ENCODE measurements at regions not wholly inside any gene's neighbourhood (a gene's known extent, or its start where the extent isn't known, plus 50 kb on each side); places are given as distances from the start of the nearest gene placed in this dataset.

GRCh38 chr11:126115816-126116331 is 53.2 kb upstream of the CDON start:
- 95% methylated on average over 13 of the region's 14 CpGs for WGBS (ENCODE audit: insufficient coverage)
- CTCF ChIA-PET, result interaction anchor here (1.3 to 1.6 kb wide), 2 partner anchors 13 to 78 kb away, joined by 3 read pairs; no protein-coding TSS in a partner anchor

DNA sequence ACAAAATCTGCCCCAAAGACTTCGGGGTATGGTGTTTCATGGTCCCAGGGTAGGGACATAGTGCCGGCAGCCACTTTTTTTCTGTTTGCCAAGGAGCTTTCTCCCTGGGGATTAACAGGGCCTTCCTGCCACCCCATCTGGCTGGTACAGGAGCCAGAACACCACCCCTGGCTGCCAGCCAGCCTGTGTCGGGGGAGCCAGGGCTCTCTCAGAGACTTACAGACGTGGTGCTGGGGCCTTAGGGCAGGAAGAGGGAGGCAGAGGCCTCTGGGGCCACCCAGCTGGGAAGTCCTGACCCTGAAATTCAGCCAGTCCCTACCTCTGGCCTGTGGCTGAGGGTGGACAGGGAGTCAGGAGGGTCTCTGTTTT is 52.4 kb upstream of the CDON start:
- H3K36me3 ChIP-seq (ENCODE audit: control insufficient read depth in 4 of 4, insufficient read depth in 4 of 4, low read length in 3 of 4), result no peaks in the 10 kb centered on the region
- peaks cover 0 to 9% (median 0%) of the 10 kb centered on the region in 5 experiments for H3K27me3 ChIP-seq (replicated peaks in 2 of 5; ENCODE audit: control insufficient read depth in 4 of 5, insufficient read depth in 5 of 5, low read length in 4 of 5)
- CTCF ChIA-PET, result no interaction called here
- WGBS (ENCODE audit: insufficient coverage), result 100% methylated on average over 2 of the region's 4 CpGs
- POLR2A ChIA-PET, result no interaction called here
- peak in 2 of 3 donors; percentile 7 to 14 for DNase-seq
- no peaks in the 10 kb centered on the region for H3K4me1 ChIP-seq (ENCODE audit: control extremely low read depth in 1 of 4, control insufficient read depth in 4 of 4, insufficient read depth in 4 of 4, low read length in 3 of 4)
- no peak overlapping the region for H3K4me3 ChIP-seq (ENCODE audit: control insufficient read depth in 1 of 7, extremely low read depth in 1 of 7, insufficient read depth in 4 of 7, low read depth in 2 of 7, low read length in 6 of 7)
- no peak overlapping the region for H3K27ac ChIP-seq (ENCODE audit: insufficient read depth in 1 of 2, low read depth in 1 of 2, low read length in 2 of 2, poor library complexity in 1 of 2, severe bottlenecking in 2 of 2)
- no peaks in the 10 kb centered on the region for H3K9me3 ChIP-seq (ENCODE audit: control extremely low read depth in 1 of 5, control insufficient read depth in 4 of 5, insufficient read depth in 2 of 5, low read depth in 1 of 5, low read length in 4 of 5)

More at GRCh38 chr11:126115816-126116331, 53.2 kb upstream of the CDON start:
- H3K27me3 ChIP-seq (replicated peaks in 2 of 5; ENCODE audit: control insufficient read depth in 4 of 5, insufficient read depth in 5 of 5, low read length in 4 of 5), result peaks cover 0 to 9% (median 0%) of the 10 kb centered on the region in 5 experiments
- POLR2A ChIA-PET, result no interaction called here
- no peaks in the 10 kb centered on the region for H3K9me3 ChIP-seq (ENCODE audit: control extremely low read depth in 1 of 5, control insufficient read depth in 4 of 5, insufficient read depth in 2 of 5, low read depth in 1 of 5, low read length in 4 of 5)
- no peaks in the 10 kb centered on the region for H3K36me3 ChIP-seq (ENCODE audit: control insufficient read depth in 4 of 4, insufficient read depth in 4 of 4, low read length in 3 of 4)
- no peak for DNase-seq
- H3K27ac ChIP-seq (ENCODE audit: insufficient read depth in 1 of 2, low read depth in 1 of 2, low read length in 2 of 2, poor library complexity in 1 of 2, severe bottlenecking in 2 of 2), result no peak overlapping the region
- H3K4me3 ChIP-seq (ENCODE audit: control insufficient read depth in 1 of 7, extremely low read depth in 1 of 7, insufficient read depth in 4 of 7, low read depth in 2 of 7, low read length in 6 of 7), result no peak overlapping the region
- H3K4me1 ChIP-seq (ENCODE audit: control extremely low read depth in 1 of 4, control insufficient read depth in 4 of 4, insufficient read depth in 4 of 4, low read length in 3 of 4), result no peaks in the 10 kb centered on the region

DNA sequence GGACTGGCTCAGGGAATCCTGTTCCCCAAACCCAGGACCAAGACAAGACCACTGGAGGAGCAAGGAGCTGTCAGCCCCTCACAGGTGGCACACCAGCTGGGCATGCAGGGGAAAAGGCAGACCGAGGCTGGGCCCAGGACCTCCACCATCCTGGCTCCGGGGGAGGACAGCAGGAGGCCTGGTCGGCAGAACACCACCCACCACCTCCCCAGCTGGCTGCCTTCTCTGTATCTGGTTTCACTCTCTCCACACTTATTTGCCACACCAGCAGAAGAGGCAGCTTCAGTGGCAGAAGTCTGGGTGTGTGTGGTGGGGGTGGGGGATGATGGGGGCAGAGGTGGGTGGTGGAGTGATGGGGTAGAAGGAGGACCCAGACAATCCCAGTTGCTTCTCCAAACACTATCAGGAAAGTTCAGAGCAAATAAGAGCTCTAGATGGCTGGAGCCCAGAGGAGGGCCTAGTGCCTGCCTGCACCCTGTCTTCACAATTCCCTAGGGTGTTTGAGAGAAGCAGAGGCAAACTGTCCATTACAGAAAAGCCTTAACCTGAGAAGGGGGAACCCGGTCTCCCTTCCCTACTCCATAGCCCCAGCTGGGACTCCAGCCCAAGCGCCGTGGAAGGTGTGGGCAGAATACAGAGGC is 51.9 kb upstream of the CDON start:
- CTCF ChIA-PET, result no interaction called here
- Histone ChIP-seq H3K27me3 (replicated peaks in 2 of 5; ENCODE audit: control insufficient read depth in 4 of 5, insufficient read depth in 5 of 5, low read length in 4 of 5) (peaks cover 0 to 9% (median 0%) of the 10 kb centered on the region in 5 experiments), H3K4me3 (ENCODE audit: control insufficient read depth in 1 of 7, extremely low read depth in 1 of 7, insufficient read depth in 4 of 7, low read depth in 2 of 7, low read length in 6 of 7) (no peak overlapping the region), H3K9me3 (ENCODE audit: control extremely low read depth in 1 of 5, control insufficient read depth in 4 of 5, insufficient read depth in 2 of 5, low read depth in 1 of 5, low read length in 4 of 5) (no peaks in the 10 kb centered on the region), H3K27ac (ENCODE audit: insufficient read depth in 1 of 2, low read depth in 1 of 2, low read length in 2 of 2, poor library complexity in 1 of 2, severe bottlenecking in 2 of 2) (no peak overlapping the region), H3K4me1 (ENCODE audit: control extremely low read depth in 1 of 4, control insufficient read depth in 4 of 4, insufficient read depth in 4 of 4, low read length in 3 of 4) (no peaks in the 10 kb centered on the region), H3K36me3 (ENCODE audit: control insufficient read depth in 4 of 4, insufficient read depth in 4 of 4, low read length in 3 of 4) (no peaks in the 10 kb centered on the region)
- 93% methylated on average over 3 of the region's 6 CpGs for WGBS (ENCODE audit: insufficient coverage)
- POLR2A ChIA-PET, result no interaction called here
- DNase-seq, result no peak

DNA sequence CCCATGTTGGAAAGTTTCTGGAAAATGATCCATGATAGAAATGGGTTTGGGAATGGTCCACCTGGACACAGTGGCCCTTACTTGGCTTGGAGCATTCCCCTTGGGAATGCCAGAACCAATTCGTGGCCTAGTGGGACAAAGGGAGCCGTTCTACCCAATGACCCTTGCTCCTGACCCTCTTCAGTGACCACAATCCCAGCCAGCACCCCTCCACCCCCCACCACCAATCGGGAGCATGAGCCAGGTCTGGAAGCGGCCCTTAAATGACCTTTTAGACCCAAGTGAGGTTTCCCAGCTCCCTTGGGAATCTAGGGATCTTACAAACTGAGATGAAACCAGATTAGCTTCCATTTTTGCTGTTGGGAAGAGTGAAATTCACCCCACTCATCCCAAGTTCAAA is 51.3 kb upstream of the CDON start:
- Histone ChIP-seq H3K27me3 (replicated peaks in 2 of 5; ENCODE audit: control insufficient read depth in 4 of 5, insufficient read depth in 5 of 5, low read length in 4 of 5) (peaks cover 0 to 9% (median 0%) of the 10 kb centered on the region in 5 experiments), H3K4me1 (ENCODE audit: control extremely low read depth in 1 of 4, control insufficient read depth in 4 of 4, insufficient read depth in 4 of 4, low read length in 3 of 4) (no peaks in the 10 kb centered on the region), H3K4me3 (ENCODE audit: control insufficient read depth in 1 of 7, extremely low read depth in 1 of 7, insufficient read depth in 4 of 7, low read depth in 2 of 7, low read length in 6 of 7) (no peak overlapping the region), H3K9me3 (ENCODE audit: control extremely low read depth in 1 of 5, control insufficient read depth in 4 of 5, insufficient read depth in 2 of 5, low read depth in 1 of 5, low read length in 4 of 5) (no peaks in the 10 kb centered on the region), H3K27ac (ENCODE audit: insufficient read depth in 1 of 2, low read depth in 1 of 2, low read length in 2 of 2, poor library complexity in 1 of 2, severe bottlenecking in 2 of 2) (no peak overlapping the region), H3K36me3 (ENCODE audit: control insufficient read depth in 4 of 4, insufficient read depth in 4 of 4, low read length in 3 of 4) (no peaks in the 10 kb centered on the region)
- POLR2A ChIA-PET, result no interaction called here
- CTCF ChIA-PET, result interaction anchor here (0.7 kb wide), 1 partner anchor 170 kb away, joined by 3 read pairs; no protein-coding TSS in a partner anchor
- no peak for DNase-seq
- WGBS (ENCODE audit: insufficient coverage), result 97% methylated on average over 4 of the region's 4 CpGs

- ChIA-PET POLR2A (no interaction called here), CTCF (interaction anchor here (0.7 kb wide), 1 partner anchor 170 kb away, joined by 3 read pairs; no protein-coding TSS in a partner anchor)
- H3K4me1 ChIP-seq (ENCODE audit: control extremely low read depth in 1 of 4, control insufficient read depth in 4 of 4, insufficient read depth in 4 of 4, low read length in 3 of 4), result no peaks in the 10 kb centered on the region
- WGBS (ENCODE audit: insufficient coverage), result 93% methylated on average over 6 of the region's 7 CpGs
- H3K27ac ChIP-seq (ENCODE audit: insufficient read depth in 1 of 2, low read depth in 1 of 2, low read length in 2 of 2, poor library complexity in 1 of 2, severe bottlenecking in 2 of 2), result no peak overlapping the region
- no peaks in the 10 kb centered on the region for H3K36me3 ChIP-seq (ENCODE audit: control insufficient read depth in 4 of 4, insufficient read depth in 4 of 4, low read length in 3 of 4)
- H3K4me3 ChIP-seq (ENCODE audit: control insufficient read depth in 1 of 7, extremely low read depth in 1 of 7, insufficient read depth in 4 of 7, low read depth in 2 of 7, low read length in 6 of 7), result no peak overlapping the region
- peaks cover 0 to 9% (median 0%) of the 10 kb centered on the region in 5 experiments for H3K27me3 ChIP-seq (replicated peaks in 2 of 5; ENCODE audit: control insufficient read depth in 4 of 5, insufficient read depth in 5 of 5, low read length in 4 of 5)
- H3K9me3 ChIP-seq (ENCODE audit: control extremely low read depth in 1 of 5, control insufficient read depth in 4 of 5, insufficient read depth in 2 of 5, low read depth in 1 of 5, low read length in 4 of 5), result no peaks in the 10 kb centered on the region
- DNase-seq, result peak; percentile 8 to 56 (median 26)
These were observed 50.9 kb upstream of the CDON start for GRCh38 chr11:126113515-126113957.

DNA sequence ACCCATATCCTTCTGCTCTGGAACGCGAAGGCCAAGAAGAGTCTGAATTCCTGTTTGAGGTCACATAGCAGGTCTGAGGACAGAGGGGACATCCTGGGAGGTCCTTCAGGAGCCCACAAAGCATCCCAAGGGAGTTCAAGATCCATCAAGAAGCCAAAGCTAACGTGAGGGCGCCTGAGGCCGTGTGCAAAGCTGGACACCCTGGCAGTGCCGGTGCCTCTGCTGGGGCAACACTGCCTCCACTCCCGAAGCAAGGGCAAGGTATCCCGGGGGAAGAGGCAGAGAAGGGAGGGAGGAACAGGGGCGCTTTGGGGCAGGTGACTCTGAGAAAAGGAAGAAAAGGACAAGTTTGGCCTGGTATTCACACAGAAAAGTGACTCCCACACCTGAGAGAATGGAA is 50.3 kb upstream of the CDON start:
- DNase-seq, result no peak
- ChIA-PET CTCF (no interaction called here), POLR2A (no interaction called here)
- Histone ChIP-seq H3K4me1 (ENCODE audit: control extremely low read depth in 1 of 4, control insufficient read depth in 4 of 4, insufficient read depth in 4 of 4, low read length in 3 of 4) (no peaks in the 10 kb centered on the region), H3K4me3 (ENCODE audit: control insufficient read depth in 1 of 7, extremely low read depth in 1 of 7, insufficient read depth in 4 of 7, low read depth in 2 of 7, low read length in 6 of 7) (no peak overlapping the region), H3K9me3 (ENCODE audit: control extremely low read depth in 1 of 5, control insufficient read depth in 4 of 5, insufficient read depth in 2 of 5, low read depth in 1 of 5, low read length in 4 of 5) (no peaks in the 10 kb centered on the region), H3K27me3 (replicated peaks in 2 of 5; ENCODE audit: control insufficient read depth in 4 of 5, insufficient read depth in 5 of 5, low read length in 4 of 5) (peaks cover 0 to 9% (median 0%) of the 10 kb centered on the region in 5 experiments), H3K27ac (ENCODE audit: insufficient read depth in 1 of 2, low read depth in 1 of 2, low read length in 2 of 2, poor library complexity in 1 of 2, severe bottlenecking in 2 of 2) (no peak overlapping the region), H3K36me3 (ENCODE audit: control insufficient read depth in 4 of 4, insufficient read depth in 4 of 4, low read length in 3 of 4) (no peaks in the 10 kb centered on the region)
- 93% methylated on average over 8 of the region's 9 CpGs for WGBS (ENCODE audit: insufficient coverage)

GRCh38 chr11:126112547-126112946 is 49.9 kb upstream of the CDON start:
- Histone ChIP-seq H3K27ac (ENCODE audit: insufficient read depth in 1 of 2, low read depth in 1 of 2, low read length in 2 of 2, poor library complexity in 1 of 2, severe bottlenecking in 2 of 2) (no peak overlapping the region), H3K27me3 (replicated peaks in 2 of 5; ENCODE audit: control insufficient read depth in 4 of 5, insufficient read depth in 5 of 5, low read length in 4 of 5) (peaks cover 0 to 9% (median 0%) of the 10 kb centered on the region in 5 experiments), H3K4me3 (ENCODE audit: control insufficient read depth in 1 of 7, extremely low read depth in 1 of 7, insufficient read depth in 4 of 7, low read depth in 2 of 7, low read length in 6 of 7) (no peak overlapping the region), H3K4me1 (ENCODE audit: control extremely low read depth in 1 of 4, control insufficient read depth in 4 of 4, insufficient read depth in 4 of 4, low read length in 3 of 4) (no peaks in the 10 kb centered on the region), H3K9me3 (ENCODE audit: control extremely low read depth in 1 of 5, control insufficient read depth in 4 of 5, insufficient read depth in 2 of 5, low read depth in 1 of 5, low read length in 4 of 5) (no peaks in the 10 kb centered on the region), H3K36me3 (ENCODE audit: control insufficient read depth in 4 of 4, insufficient read depth in 4 of 4, low read length in 3 of 4) (no peaks in the 10 kb centered on the region)
- POLR2A ChIA-PET, result no interaction called here
- CTCF ChIA-PET, result no interaction called here
- WGBS (ENCODE audit: insufficient coverage), result 90% methylated on average over 12 of the region's 14 CpGs
- DNase-seq, result peak in 1 of 3 donors; percentile 10

Data from common myeloid progenitor, CD34-positive (primary cell).